Retinal pigment epithelial cell (primary cell): ENCODE measurements at regions not wholly inside any gene's neighbourhood (a gene's known extent, or its start where the extent isn't known, plus 50 kb on each side); places are given as distances from the start of the nearest gene placed in this dataset.

Source experiments
- DNase-seq: peaks from one replicate; pipeline ENCODE4 v3.0.0-alpha.2; 2010; ENCODE audit warnings: low read depth
- H3K4me3 ChIP-seq: 2 replicates; pipeline ENCODE4 v1.5.1; 2011; ENCODE audit warnings: mild to moderate bottlenecking, low read length, control low read depth, moderate library complexity
- CTCF ChIP-seq: conservative IDR thresholded peaks from 2 replicates; pipeline ENCODE4 v1.5.1; 2011; ENCODE audit warnings: low read depth, low read length, control low read depth, inconsistent platforms

GRCh38 chr1:60678802-60679201, 403.6 kb upstream of the NFIA start:
- no peak for TF ChIP-seq CTCF

GRCh38 chr1:60678391-60678790, 404.0 kb upstream of the NFIA start:
- H3K4me3 ChIP-seq = no peak overlapping the region
- DNase-seq = no peak
- no peak for TF ChIP-seq CTCF

More at GRCh38 chr1:60678802-60679201, 403.6 kb upstream of the NFIA start:
- no peak for DNase-seq
- no peak overlapping the region for H3K4me3 ChIP-seq

GRCh38 chr1:60672449-60672848, 409.9 kb upstream of the NFIA start:
- TF ChIP-seq CTCF = no peak
- no peak for DNase-seq
- H3K4me3 ChIP-seq = no peak overlapping the region

- DNase-seq = peak; percentile 74
- TF ChIP-seq CTCF = no peak
- no peak overlapping the region for H3K4me3 ChIP-seq
Observed at GRCh38 chr1:60670302-60670701, 412.1 kb upstream of the NFIA start.

GRCh38 chr1:60668585-60668984, 413.8 kb upstream of the NFIA start:
- no peak overlapping the region for H3K4me3 ChIP-seq
- no peak for DNase-seq
- no peak for TF ChIP-seq CTCF

GRCh38 chr1:60665311-60665710, 417.1 kb upstream of the NFIA start:
- H3K4me3 ChIP-seq = no peak overlapping the region
- DNase-seq = no peak
- no peak for TF ChIP-seq CTCF

- no peak overlapping the region for H3K4me3 ChIP-seq
- no peak for DNase-seq
- TF ChIP-seq CTCF = no peak
Observed at GRCh38 chr1:60664086-60664625, 418.2 kb upstream of the NFIA start.
